H9 (cell line): ENCODE measurements at regions not wholly inside any gene's neighbourhood (a gene's known extent, or its start where the extent isn't known, plus 50 kb on each side); places are given as distances from the start of the nearest gene placed in this dataset.

ENCODE experiments used
- DNase-seq: peaks from one replicate; pipeline ENCODE4 v3.0.0-alpha.2; 2017
- H2AFZ ChIP-seq: one replicate; pipeline ENCODE4 v1.6.1; 2013; ENCODE audit warnings: mild to moderate bottlenecking, low read length, control low read depth, moderate library complexity
- H2AK5ac ChIP-seq: 2 replicates; pipeline ENCODE4 v1.6.1; 2013; ENCODE audit warnings: low read length, control low read depth, mixed read lengths; ENCODE audit not compliant: insufficient read length
- H2BK120ac ChIP-seq: one replicate; pipeline ENCODE4 v1.6.1; 2013; ENCODE audit warnings: low read depth, mild to moderate bottlenecking, low read length, control low read depth, inconsistent platforms; ENCODE audit not compliant: poor library complexity, severe bottlenecking
- H2BK12ac ChIP-seq: 2 replicates; pipeline ENCODE4 v1.6.1; 2013; ENCODE audit warnings: low read length, control low read depth, mixed read lengths, low read depth; ENCODE audit not compliant: insufficient read length
- H2BK15ac ChIP-seq: 2 replicates; pipeline ENCODE4 v1.6.1; 2013; ENCODE audit warnings: low read depth, low read length, control low read depth
- H2BK20ac ChIP-seq: one replicate; pipeline ENCODE4 v1.6.1; 2013; ENCODE audit warnings: low read depth, mild to moderate bottlenecking, low read length, control low read depth, inconsistent platforms; ENCODE audit not compliant: poor library complexity, severe bottlenecking
- H2BK5ac ChIP-seq: 2 replicates; pipeline ENCODE4 v1.6.1; 2013; ENCODE audit warnings: low read length, control low read depth, mixed read lengths; ENCODE audit not compliant: insufficient read length
- H3K14ac ChIP-seq: 2 replicates; pipeline ENCODE4 v1.6.1; 2013; ENCODE audit warnings: low read length, control low read depth; ENCODE audit not compliant: insufficient read depth
- H3K18ac ChIP-seq: 2 replicates; pipeline ENCODE4 v1.6.1; 2013; ENCODE audit warnings: low read depth, mild to moderate bottlenecking, mixed read lengths, low read length, control low read depth; ENCODE audit not compliant: insufficient read length
- H3K23ac ChIP-seq: 2 replicates; pipeline ENCODE4 v1.6.1; 2013; ENCODE audit warnings: low read length, control low read depth, mixed read lengths, low read depth; ENCODE audit not compliant: insufficient read length
- H3K23me2 ChIP-seq: 2 replicates; pipeline ENCODE4 v1.6.1; 2013; ENCODE audit warnings: low read depth, mild to moderate bottlenecking, mixed read lengths, low read length, control low read depth; ENCODE audit not compliant: insufficient read length, poor library complexity, severe bottlenecking
- H3K27ac ChIP-seq: 2 replicates; pipeline ENCODE4 v1.5.1; 2013; ENCODE audit warnings: low read length, control low read depth, mixed read lengths, low read depth; ENCODE audit not compliant: insufficient read length
- H3K27me3 ChIP-seq: 2 replicates; pipeline ENCODE4 v1.6.1; 2013; ENCODE audit warnings: low read length, control low read depth, inconsistent platforms; ENCODE audit not compliant: insufficient read depth
- H3K4ac ChIP-seq: 2 replicates; pipeline ENCODE4 v1.6.1; 2013; ENCODE audit warnings: low read depth, mild to moderate bottlenecking, control low read depth, inconsistent platforms, low read length, moderate library complexity
- H3K4me1 ChIP-seq: 2 replicates; pipeline ENCODE4 v1.6.1; 2013; ENCODE audit warnings: low read length, control low read depth, inconsistent platforms; ENCODE audit not compliant: insufficient read depth
- H3K4me2 ChIP-seq: 2 replicates; pipeline ENCODE4 v1.6.1; 2013; ENCODE audit warnings: low read length, control low read depth, mixed read lengths; ENCODE audit not compliant: insufficient read length, insufficient read depth
- H3K56ac ChIP-seq: 2 replicates; pipeline ENCODE4 v1.6.1; 2013; ENCODE audit warnings: low read depth, mild to moderate bottlenecking, mixed read lengths, low read length, control low read depth; ENCODE audit not compliant: insufficient read length
- H3K79me1 ChIP-seq: 2 replicates; pipeline ENCODE4 v1.6.1; 2013; ENCODE audit warnings: low read depth, mild to moderate bottlenecking, moderate library complexity, low read length, control low read depth, inconsistent platforms; ENCODE audit not compliant: insufficient read depth, poor library complexity, severe bottlenecking
- H3K79me2 ChIP-seq: 2 replicates; pipeline ENCODE4 v1.6.1; 2013; ENCODE audit warnings: low read length, control low read depth, inconsistent platforms; ENCODE audit not compliant: insufficient read depth
- H3K9ac ChIP-seq: 2 replicates; pipeline ENCODE4 v1.6.1; 2013; ENCODE audit warnings: low read length, control low read depth, mixed read lengths; ENCODE audit not compliant: insufficient read length; ENCODE audit errors: extremely low read depth
- H3K9me3 ChIP-seq: one replicate; pipeline ENCODE4 v1.6.1; 2013; ENCODE audit warnings: low read depth, low read length, inconsistent platforms; ENCODE audit not compliant: control insufficient read depth
- H3T11ph ChIP-seq: one replicate; pipeline ENCODE4 v1.6.1; 2013; ENCODE audit warnings: mild to moderate bottlenecking, low read length, control low read depth, inconsistent platforms
- H4K20me1 ChIP-seq: one replicate; pipeline ENCODE4 v1.6.1; 2013; ENCODE audit not compliant: control insufficient read depth, insufficient read length, insufficient read depth
- H4K5ac ChIP-seq: 2 replicates; pipeline ENCODE4 v1.6.1; 2013; ENCODE audit warnings: low read depth, mild to moderate bottlenecking, mixed read lengths, low read length, control low read depth; ENCODE audit not compliant: insufficient read length
- H4K8ac ChIP-seq: replicated peaks from 2 replicates; pipeline ENCODE4 v1.6.1; 2013; ENCODE audit warnings: low read length, control low read depth, mixed read lengths, low read depth; ENCODE audit not compliant: insufficient read length
- H4K91ac ChIP-seq: 2 replicates; pipeline ENCODE4 v1.6.1; 2013; ENCODE audit warnings: low read depth, mild to moderate bottlenecking, moderate library complexity, mixed read lengths, low read length, control low read depth; ENCODE audit not compliant: insufficient read length
- H3K27ac Mint-ChIP-seq, 3 experiments: 2 replicates in 2 of 3; 3 replicates in 1 of 3; pipeline ENCODE4 v1.8.0; 2020 to 2021; ENCODE audit warnings: mixed read lengths in 3 of 3, mild to moderate bottlenecking in 1 of 3, moderate library complexity in 1 of 3
- H3K27me3 Mint-ChIP-seq: 2 replicates; pipeline ENCODE4 v1.8.0; 2021; ENCODE audit warnings: low read depth, mild to moderate bottlenecking, moderate library complexity, mixed read lengths
- H3K36me3 Mint-ChIP-seq, 3 experiments: 2 replicates in 2 of 3; 3 replicates in 1 of 3; pipeline ENCODE4 v1.8.0; 2020 to 2021; ENCODE audit warnings: low read depth in 3 of 3, mixed read lengths in 3 of 3; ENCODE audit not compliant: insufficient read depth in 1 of 3
- H3K4me1 Mint-ChIP-seq, 2 experiments: 2 replicates each; pipeline ENCODE4 v1.8.0; 2020; ENCODE audit warnings: mixed read lengths in 2 of 2
- H3K4me3 Mint-ChIP-seq, 2 experiments: 2 replicates in 1 of 2; 3 replicates in 1 of 2; pipeline ENCODE4 v1.8.0; 2020 to 2021; ENCODE audit warnings: mild to moderate bottlenecking in 2 of 2, mixed read lengths in 2 of 2, moderate library complexity in 1 of 2
- H3K9me3 Mint-ChIP-seq, 2 experiments: 2 replicates in 1 of 2; 3 replicates in 1 of 2; pipeline ENCODE4 v1.8.0; 2020; ENCODE audit warnings: mild to moderate bottlenecking in 2 of 2, mixed read lengths in 2 of 2, moderate library complexity in 1 of 2
- WGBS: extraction: QIAGEN DNeasy Blood & Tissue Kit; methylation state at CpG from one replicate; pipeline ENCODE4 v1.1.7; 2013; ENCODE audit warnings: missing lambda C conversion rate, low lambda C conversion rate, mixed read lengths; ENCODE audit not compliant: insufficient read length; ENCODE audit errors: extremely low coverage; 5-methylcytosine and 5-hydroxymethylcytosine counted together
- TF ChIP-seq, protein P1 (sequence below): fragments of 200-600 bp; sonication (generic); conservative IDR thresholded peaks from 3 replicates; pipeline ENCODE4 v1.8.0; 2021; ENCODE audit warnings: antibody characterized with exemption, mild to moderate bottlenecking

- Histone ChIP-seq H2AFZ (no peak overlapping the region), H3K18ac (no peak overlapping the region), H3K9me3 (no peaks in the 10 kb centered on the region), H4K5ac (no peak overlapping the region), H3K4me1 (no peaks in the 10 kb centered on the region), H3K27me3 (no peaks in the 10 kb centered on the region), H4K91ac (no peak overlapping the region), H2BK15ac (no peak overlapping the region), H4K8ac (no peak overlapping the region), H3K9ac (no peak overlapping the region), H2BK120ac (no peak overlapping the region), H3K27ac (no peak overlapping the region), H2BK5ac (no peak overlapping the region), H3K4me2 (no peak overlapping the region), H2BK20ac (no peak overlapping the region), H3K23ac (no peak overlapping the region), H2AK5ac (no peak overlapping the region), H4K20me1 (no peaks in the 10 kb centered on the region), H3K14ac (no peak overlapping the region; the same call in 1 of the 2 replicates), H3K79me2 (no peaks in the 10 kb centered on the region), H2BK12ac (no peak overlapping the region), H3T11ph (no peak overlapping the region), H3K23me2 (no peaks in the 10 kb centered on the region), H3K56ac (no peak overlapping the region), H3K4ac (no peak overlapping the region), H3K79me1 (no peaks in the 10 kb centered on the region)
- Mint-ChIP-seq H3K9me3 (no peaks in the 10 kb centered on the region; a peak in 1 of 5 replicates), H3K4me3 (no peak overlapping the region), H3K27me3 (peaks cover 8% of the 10 kb centered on the region), H3K36me3 (peaks cover 0 to 5% (median 0%) of the 10 kb centered on the region in 3 experiments; a peak in 2 of 7 replicates), H3K4me1 (peaks cover 2 to 3% of the 10 kb centered on the region in 2 experiments; a peak in 1 of 4 replicates), H3K27ac (no peak overlapping the region)
- no peak for DNase-seq
- no CpG with 5 or more reads among the region's 4 CpGs for WGBS
- TF ChIP-seq, protein P1, sequence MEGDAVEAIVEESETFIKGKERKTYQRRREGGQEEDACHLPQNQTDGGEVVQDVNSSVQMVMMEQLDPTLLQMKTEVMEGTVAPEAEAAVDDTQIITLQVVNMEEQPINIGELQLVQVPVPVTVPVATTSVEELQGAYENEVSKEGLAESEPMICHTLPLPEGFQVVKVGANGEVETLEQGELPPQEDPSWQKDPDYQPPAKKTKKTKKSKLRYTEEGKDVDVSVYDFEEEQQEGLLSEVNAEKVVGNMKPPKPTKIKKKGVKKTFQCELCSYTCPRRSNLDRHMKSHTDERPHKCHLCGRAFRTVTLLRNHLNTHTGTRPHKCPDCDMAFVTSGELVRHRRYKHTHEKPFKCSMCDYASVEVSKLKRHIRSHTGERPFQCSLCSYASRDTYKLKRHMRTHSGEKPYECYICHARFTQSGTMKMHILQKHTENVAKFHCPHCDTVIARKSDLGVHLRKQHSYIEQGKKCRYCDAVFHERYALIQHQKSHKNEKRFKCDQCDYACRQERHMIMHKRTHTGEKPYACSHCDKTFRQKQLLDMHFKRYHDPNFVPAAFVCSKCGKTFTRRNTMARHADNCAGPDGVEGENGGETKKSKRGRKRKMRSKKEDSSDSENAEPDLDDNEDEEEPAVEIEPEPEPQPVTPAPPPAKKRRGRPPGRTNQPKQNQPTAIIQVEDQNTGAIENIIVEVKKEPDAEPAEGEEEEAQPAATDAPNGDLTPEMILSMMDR, result no peak
Observed at GRCh38 chr9:89720696-89721175, 115.9 kb downstream of the GADD45G start.
